ENCODE measurements at regions not wholly inside any gene's neighbourhood (a gene's known extent, or its start where the extent isn't known, plus 50 kb on each side); places are given as distances from the start of the nearest gene placed in this dataset.

GRCh38 chr6:156167625-156168071 is 609.5 kb upstream of the ARID1B start:
- TF ChIP-seq CTCF (IDR thresholded peaks at IDR 0.05) (no peak), POLR2A (IDR thresholded peaks at IDR 0.05) (no peak)
